BE2C (cell line): ENCODE measurements at regions not wholly inside any gene's neighbourhood (a gene's known extent, or its start where the extent isn't known, plus 50 kb on each side); places are given as distances from the start of the nearest gene placed in this dataset.

ENCODE experiments used
- DNase-seq: peaks from one replicate; pipeline ENCODE4 v3.0.0-alpha.2; 2020
- H3K27me3 ChIP-seq: fragments of 250-450 bp; sonication (Bioruptor Pico); 2 replicates; pipeline ENCODE4 v1.5.1; 2020; ENCODE audit warnings: mild to moderate bottlenecking
- H3K36me3 ChIP-seq: fragments of 250-450 bp; sonication (Bioruptor Pico); 2 replicates; pipeline ENCODE4 v1.5.1; 2020; ENCODE audit warnings: mild to moderate bottlenecking
- H3K4me1 ChIP-seq: fragments of 250-450 bp; sonication (Bioruptor Pico); 2 replicates; pipeline ENCODE4 v1.5.1; 2020
- H3K4me3 ChIP-seq: 2 replicates; pipeline ENCODE4 v1.5.1; 2011; ENCODE audit warnings: low read depth, low read length
- H3K9me3 ChIP-seq: fragments of 250-450 bp; sonication (Bioruptor Pico); 2 replicates; pipeline ENCODE4 v1.5.1; 2020
- TF ChIP-seq, protein P1 (sequence below): IDR thresholded peaks from 2 replicates; pipeline ENCODE4 v1.5.1; 2012; ENCODE audit warnings: mild to moderate bottlenecking, low read depth, low read length

DNA sequence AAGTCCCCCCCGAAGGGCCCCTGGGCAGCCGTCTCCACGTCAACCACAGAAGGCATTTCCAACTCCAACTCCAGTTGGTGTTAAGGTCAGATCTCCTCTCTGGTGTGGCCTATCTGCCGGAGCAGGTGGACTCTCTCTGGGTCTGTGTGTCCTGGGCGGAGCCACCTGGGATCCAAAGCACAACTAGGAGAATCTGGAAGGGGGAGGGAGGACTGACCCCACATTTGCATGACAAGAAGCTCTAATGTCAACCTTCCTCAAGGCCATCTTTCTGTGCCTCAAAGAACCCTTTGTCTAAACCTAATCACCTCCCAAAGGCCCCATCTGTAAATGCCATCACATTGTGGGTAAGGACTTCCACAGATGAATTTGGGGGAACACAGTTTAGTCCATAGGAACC lies 381.5 kb downstream of the UQCRFS1 start:
- peaks cover 3% of the 10 kb centered on the region; the same call in 1 of the 2 replicates for H3K9me3 ChIP-seq
- DNase-seq = no peak
- H3K27me3 ChIP-seq = no peaks in the 10 kb centered on the region
- TF ChIP-seq, protein P1, sequence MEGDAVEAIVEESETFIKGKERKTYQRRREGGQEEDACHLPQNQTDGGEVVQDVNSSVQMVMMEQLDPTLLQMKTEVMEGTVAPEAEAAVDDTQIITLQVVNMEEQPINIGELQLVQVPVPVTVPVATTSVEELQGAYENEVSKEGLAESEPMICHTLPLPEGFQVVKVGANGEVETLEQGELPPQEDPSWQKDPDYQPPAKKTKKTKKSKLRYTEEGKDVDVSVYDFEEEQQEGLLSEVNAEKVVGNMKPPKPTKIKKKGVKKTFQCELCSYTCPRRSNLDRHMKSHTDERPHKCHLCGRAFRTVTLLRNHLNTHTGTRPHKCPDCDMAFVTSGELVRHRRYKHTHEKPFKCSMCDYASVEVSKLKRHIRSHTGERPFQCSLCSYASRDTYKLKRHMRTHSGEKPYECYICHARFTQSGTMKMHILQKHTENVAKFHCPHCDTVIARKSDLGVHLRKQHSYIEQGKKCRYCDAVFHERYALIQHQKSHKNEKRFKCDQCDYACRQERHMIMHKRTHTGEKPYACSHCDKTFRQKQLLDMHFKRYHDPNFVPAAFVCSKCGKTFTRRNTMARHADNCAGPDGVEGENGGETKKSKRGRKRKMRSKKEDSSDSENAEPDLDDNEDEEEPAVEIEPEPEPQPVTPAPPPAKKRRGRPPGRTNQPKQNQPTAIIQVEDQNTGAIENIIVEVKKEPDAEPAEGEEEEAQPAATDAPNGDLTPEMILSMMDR = no peak
- no peaks in the 10 kb centered on the region for H3K36me3 ChIP-seq
- no peak overlapping the region for H3K4me3 ChIP-seq
- H3K4me1 ChIP-seq = no peaks in the 10 kb centered on the region

DNA sequence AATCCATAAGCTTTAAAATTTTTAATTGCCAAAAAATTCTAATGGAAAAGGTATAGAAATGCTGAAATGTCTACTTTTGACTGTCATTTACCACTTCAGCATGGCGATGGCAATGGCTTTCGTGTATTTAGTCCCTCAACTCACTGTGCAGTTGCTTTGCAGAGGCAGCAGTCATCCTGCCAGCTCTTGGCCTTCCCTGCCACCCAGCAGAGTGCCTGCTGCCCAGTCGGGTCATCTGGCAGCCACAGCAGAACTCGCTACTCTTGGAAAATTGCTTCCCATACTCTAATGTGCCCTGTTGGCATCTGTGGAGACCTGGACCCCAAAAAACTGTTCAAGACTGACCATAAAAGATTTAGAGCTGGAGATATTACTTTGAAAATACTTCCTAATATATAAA lies 383.2 kb downstream of the UQCRFS1 start:
- H3K27me3 ChIP-seq = no peaks in the 10 kb centered on the region
- no peaks in the 10 kb centered on the region for H3K36me3 ChIP-seq
- H3K4me3 ChIP-seq = no peak overlapping the region
- H3K4me1 ChIP-seq = no peaks in the 10 kb centered on the region
- DNase-seq = no peak
- TF ChIP-seq, protein P1 = no peak
- H3K9me3 ChIP-seq = peaks cover 2% of the 10 kb centered on the region; the same call in 1 of the 2 replicates

DNA sequence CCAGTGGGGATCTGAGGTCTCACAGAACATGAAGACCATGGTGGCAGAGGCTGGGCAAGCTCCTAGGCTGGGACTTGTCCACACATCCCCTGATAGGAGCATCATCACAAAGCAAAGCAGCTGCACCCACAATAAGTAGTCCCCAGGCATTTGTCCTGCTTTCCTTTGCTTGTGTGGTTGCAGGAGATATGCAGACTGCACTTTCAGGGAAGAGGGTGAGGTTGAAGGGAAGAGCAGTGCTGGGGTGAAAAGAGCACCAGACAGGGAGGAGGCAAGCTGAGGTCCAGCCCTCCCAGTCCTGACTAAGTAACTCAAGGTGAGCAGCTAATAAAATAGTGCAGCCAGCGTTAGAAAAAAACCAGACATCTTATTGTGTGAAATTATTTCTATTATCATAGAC lies 383.6 kb downstream of the UQCRFS1 start:
- Histone ChIP-seq H3K27me3 (no peaks in the 10 kb centered on the region), H3K9me3 (no peaks in the 10 kb centered on the region), H3K4me3 (no peak overlapping the region), H3K36me3 (no peaks in the 10 kb centered on the region), H3K4me1 (no peaks in the 10 kb centered on the region)
- no peak for DNase-seq
- TF ChIP-seq, protein P1 = no peak

DNA sequence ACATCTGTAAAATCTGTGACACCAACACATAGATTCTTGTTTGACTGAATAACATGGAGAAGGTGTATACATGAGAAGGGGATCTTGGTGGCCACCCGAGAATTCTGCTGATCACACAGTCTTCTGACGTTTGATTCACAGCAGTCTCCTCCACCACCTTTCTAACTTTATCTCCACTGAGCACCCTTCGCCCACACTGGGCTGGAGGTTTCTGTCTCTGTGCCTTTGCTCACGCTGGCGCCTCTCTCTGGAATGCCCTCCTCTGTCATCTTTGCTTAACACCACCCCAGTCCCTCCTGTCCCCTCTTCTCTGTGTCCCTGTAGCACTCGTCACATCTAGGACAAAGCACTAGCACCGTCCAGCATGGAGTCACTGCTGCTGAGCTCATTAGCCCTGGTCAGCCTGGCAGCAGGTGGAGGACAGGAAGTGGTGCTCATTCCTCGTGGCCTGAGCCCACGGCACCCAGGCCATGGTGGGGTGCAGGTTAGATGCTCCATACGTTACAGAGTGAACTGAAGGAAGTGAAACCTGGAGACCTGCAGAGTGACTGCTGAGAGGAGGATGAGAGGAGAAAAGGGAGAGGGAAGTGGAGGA lies 384.6 kb downstream of the UQCRFS1 start:
- Histone ChIP-seq H3K9me3 (no peaks in the 10 kb centered on the region), H3K27me3 (no peaks in the 10 kb centered on the region), H3K36me3 (no peaks in the 10 kb centered on the region), H3K4me1 (no peaks in the 10 kb centered on the region), H3K4me3 (no peak overlapping the region)
- TF ChIP-seq, protein P1 = no peak
- no peak for DNase-seq

DNA sequence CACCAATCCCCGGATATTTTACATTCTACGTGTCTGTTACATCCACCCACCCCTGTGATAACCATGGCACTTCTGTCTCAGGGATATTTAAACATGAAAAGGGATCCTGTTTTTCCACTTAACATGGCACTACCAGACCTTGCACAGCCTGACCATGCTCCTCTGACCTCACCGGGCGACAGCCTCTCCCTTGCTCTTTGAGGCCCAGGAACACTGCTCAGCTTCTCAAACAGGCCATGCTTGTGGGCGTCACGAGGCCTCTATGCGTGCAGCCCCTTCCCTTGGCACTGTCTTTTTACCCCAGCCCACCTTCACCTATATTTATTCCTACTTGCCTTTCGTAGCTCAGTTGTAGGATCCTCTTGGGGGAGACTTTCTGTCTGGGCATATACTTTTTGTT lies 385.6 kb downstream of the UQCRFS1 start:
- H3K36me3 ChIP-seq = no peaks in the 10 kb centered on the region

DNA sequence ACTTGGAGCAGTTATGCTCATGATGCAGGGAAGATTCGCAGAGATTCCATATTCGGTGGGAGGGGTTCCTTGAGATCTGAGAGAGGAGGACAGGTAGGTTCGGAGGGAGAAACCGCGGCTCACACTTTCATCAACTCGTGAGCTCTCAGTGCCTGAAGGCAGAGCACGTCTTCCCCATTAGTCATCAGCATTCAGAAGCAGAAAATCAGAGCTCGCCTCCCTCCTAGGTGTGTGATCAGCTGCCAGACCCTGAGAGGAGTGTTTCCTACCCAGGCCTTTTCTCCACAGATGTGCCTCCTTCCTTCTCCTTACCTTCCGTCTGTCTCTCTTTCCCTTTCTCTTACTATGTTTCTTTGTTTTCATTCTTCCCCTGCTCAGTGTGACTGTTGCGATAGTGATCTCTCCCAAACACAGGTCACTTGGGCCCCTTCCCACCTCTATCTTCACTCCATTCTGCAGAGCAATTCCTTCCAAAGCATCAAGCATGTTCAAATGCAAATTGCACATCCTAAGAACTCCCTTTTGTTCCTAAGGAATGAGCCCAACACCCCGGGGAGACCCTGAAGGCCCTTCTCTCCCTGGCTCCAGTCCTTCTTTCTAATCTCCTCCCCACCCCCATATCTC lies 389.5 kb downstream of the UQCRFS1 start:
- no peaks in the 10 kb centered on the region for H3K4me1 ChIP-seq
- no peaks in the 10 kb centered on the region for H3K36me3 ChIP-seq
- no peak for DNase-seq
- no peaks in the 10 kb centered on the region for H3K27me3 ChIP-seq
- H3K9me3 ChIP-seq = no peaks in the 10 kb centered on the region
- H3K4me3 ChIP-seq = no peak overlapping the region
- TF ChIP-seq, protein P1 = no peak

More for the DNA sequence above, 385.6 kb downstream of the UQCRFS1 start:
- TF ChIP-seq, protein P1 = no peak
- no peaks in the 10 kb centered on the region for H3K4me1 ChIP-seq
- H3K4me3 ChIP-seq = no peak overlapping the region
- H3K9me3 ChIP-seq = no peaks in the 10 kb centered on the region
- DNase-seq = no peak
- H3K27me3 ChIP-seq = no peaks in the 10 kb centered on the region
